WERI-Rb-1 (cell line): ENCODE measurements at regions not wholly inside any gene's neighbourhood (a gene's known extent, or its start where the extent isn't known, plus 50 kb on each side); places are given as distances from the start of the nearest gene placed in this dataset.

Experiments used
- DNase-seq: peaks from one replicate; pipeline ENCODE4 v3.0.0-alpha.2; 2020
- H3K27ac ChIP-seq: fragments of 250-450 bp; sonication (Bioruptor Pico); 2 replicates; pipeline ENCODE4 v1.5.1; 2020; ENCODE audit warnings: mild to moderate bottlenecking, moderate library complexity
- H3K27me3 ChIP-seq: fragments of 250-450 bp; sonication (Bioruptor Pico); 2 replicates; pipeline ENCODE4 v1.5.1; 2021; ENCODE audit warnings: mild to moderate bottlenecking, low read depth, moderate library complexity; ENCODE audit not compliant: insufficient read depth, severe bottlenecking
- H3K36me3 ChIP-seq: fragments of 250-450 bp; sonication (Bioruptor Pico); 2 replicates; pipeline ENCODE4 v1.5.1; 2020; ENCODE audit warnings: mild to moderate bottlenecking, moderate library complexity
- H3K4me3 ChIP-seq: 2 replicates; pipeline ENCODE4 v1.5.1; 2011; ENCODE audit warnings: low read depth, mild to moderate bottlenecking, control low read depth, low read length
- H3K9me3 ChIP-seq: fragments of 250-450 bp; sonication (Bioruptor Pico); 2 replicates; pipeline ENCODE4 v1.5.1; 2021; ENCODE audit warnings: mild to moderate bottlenecking, moderate library complexity; ENCODE audit not compliant: severe bottlenecking
- TF ChIP-seq, protein P1 (sequence below): IDR thresholded peaks from 2 replicates; pipeline ENCODE4 v1.5.1; 2011; ENCODE audit warnings: low read depth, mild to moderate bottlenecking, control low read depth, inconsistent platforms, low read length

DNA sequence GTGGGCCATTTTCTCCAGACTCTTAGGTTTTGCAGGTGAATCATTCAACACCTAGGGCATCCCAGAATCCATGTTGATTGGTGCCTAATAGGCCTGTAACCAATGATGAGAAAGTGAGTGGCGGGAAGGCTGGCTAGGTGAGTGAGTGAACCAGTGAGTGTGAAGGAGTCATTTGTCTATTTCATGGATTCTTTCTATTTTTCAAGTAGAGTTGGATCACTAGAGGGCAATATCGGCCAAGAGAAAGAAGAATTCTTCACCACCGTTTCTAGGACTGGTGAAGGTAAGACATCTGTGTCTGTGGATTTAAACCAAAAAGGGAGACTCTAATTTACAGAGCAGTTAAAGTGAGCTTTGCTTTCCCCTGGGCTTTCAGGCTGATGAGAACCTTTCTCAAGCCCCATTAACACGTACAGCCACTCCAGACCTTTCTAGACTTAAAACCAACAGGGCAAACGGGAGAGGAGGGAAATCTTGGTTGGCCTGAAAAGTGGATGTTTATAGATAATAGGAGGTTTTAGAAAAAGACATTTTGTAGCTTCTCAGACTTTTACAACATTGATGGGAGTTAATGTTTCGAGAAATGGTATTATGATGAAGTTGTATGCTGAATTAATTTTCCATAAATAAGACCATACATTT is 114.3 kb upstream of the IL12B start:
- H3K27ac ChIP-seq: no peak overlapping the region
- no peaks in the 10 kb centered on the region for H3K27me3 ChIP-seq
- H3K9me3 ChIP-seq: no peaks in the 10 kb centered on the region
- H3K36me3 ChIP-seq: no peaks in the 10 kb centered on the region
- no peak for DNase-seq
- H3K4me3 ChIP-seq: no peak overlapping the region
- TF ChIP-seq, protein P1, sequence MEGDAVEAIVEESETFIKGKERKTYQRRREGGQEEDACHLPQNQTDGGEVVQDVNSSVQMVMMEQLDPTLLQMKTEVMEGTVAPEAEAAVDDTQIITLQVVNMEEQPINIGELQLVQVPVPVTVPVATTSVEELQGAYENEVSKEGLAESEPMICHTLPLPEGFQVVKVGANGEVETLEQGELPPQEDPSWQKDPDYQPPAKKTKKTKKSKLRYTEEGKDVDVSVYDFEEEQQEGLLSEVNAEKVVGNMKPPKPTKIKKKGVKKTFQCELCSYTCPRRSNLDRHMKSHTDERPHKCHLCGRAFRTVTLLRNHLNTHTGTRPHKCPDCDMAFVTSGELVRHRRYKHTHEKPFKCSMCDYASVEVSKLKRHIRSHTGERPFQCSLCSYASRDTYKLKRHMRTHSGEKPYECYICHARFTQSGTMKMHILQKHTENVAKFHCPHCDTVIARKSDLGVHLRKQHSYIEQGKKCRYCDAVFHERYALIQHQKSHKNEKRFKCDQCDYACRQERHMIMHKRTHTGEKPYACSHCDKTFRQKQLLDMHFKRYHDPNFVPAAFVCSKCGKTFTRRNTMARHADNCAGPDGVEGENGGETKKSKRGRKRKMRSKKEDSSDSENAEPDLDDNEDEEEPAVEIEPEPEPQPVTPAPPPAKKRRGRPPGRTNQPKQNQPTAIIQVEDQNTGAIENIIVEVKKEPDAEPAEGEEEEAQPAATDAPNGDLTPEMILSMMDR: peak; percentile 34; the same call in 1 of the 2 replicates

DNA sequence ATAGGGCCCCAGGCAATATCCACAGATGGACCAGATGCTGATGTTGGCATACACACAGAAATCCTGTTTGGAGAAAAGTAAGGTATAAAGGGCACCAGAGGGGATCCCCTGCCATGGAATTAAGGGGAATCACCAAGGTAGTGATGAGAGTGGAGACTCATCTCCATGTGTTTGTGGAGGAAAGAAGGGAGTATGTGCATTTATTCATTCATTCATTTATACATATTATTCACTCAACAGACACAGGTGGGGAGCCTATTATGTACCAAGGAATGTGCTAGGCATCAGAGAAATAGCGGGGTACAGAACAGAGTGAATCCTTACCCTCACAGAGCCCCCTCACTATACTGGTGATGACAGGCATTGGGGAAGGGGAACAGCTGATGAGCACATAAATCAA is 116.8 kb upstream of the IL12B start:
- Histone ChIP-seq H3K9me3 (no peaks in the 10 kb centered on the region), H3K36me3 (no peaks in the 10 kb centered on the region), H3K27ac (no peak overlapping the region), H3K4me3 (no peak overlapping the region), H3K27me3 (no peaks in the 10 kb centered on the region)
- no peak for DNase-seq
- TF ChIP-seq, protein P1: no peak

- TF ChIP-seq, protein P1: no peak
- H3K27me3 ChIP-seq: no peaks in the 10 kb centered on the region
- H3K9me3 ChIP-seq: no peaks in the 10 kb centered on the region
- H3K4me3 ChIP-seq: no peak overlapping the region
- no peak overlapping the region for H3K27ac ChIP-seq
- DNase-seq: no peak
- no peaks in the 10 kb centered on the region for H3K36me3 ChIP-seq
These were observed 118.6 kb upstream of the IL12B start for GRCh38 chr5:159448841-159449407.

GRCh38 chr5:159449925-159450324 is 119.6 kb upstream of the IL12B start:
- H3K36me3 ChIP-seq: no peaks in the 10 kb centered on the region
- TF ChIP-seq, protein P1: no peak
- no peaks in the 10 kb centered on the region for H3K9me3 ChIP-seq
- no peak overlapping the region for H3K4me3 ChIP-seq
- H3K27me3 ChIP-seq: no peaks in the 10 kb centered on the region
- no peak overlapping the region for H3K27ac ChIP-seq
- DNase-seq: no peak

- no peaks in the 10 kb centered on the region for H3K9me3 ChIP-seq
- H3K4me3 ChIP-seq: no peak overlapping the region
- no peak for DNase-seq
- no peaks in the 10 kb centered on the region for H3K27me3 ChIP-seq
- TF ChIP-seq, protein P1: no peak
- no peak overlapping the region for H3K27ac ChIP-seq
- H3K36me3 ChIP-seq: no peaks in the 10 kb centered on the region
These were observed 120.1 kb upstream of the IL12B start for GRCh38 chr5:159450417-159450816.
